Progenitor cell of endocrine pancreas (in vitro differentiated cells): ENCODE measurements at regions not wholly inside any gene's neighbourhood (a gene's known extent, or its start where the extent isn't known, plus 50 kb on each side); places are given as distances from the start of the nearest gene placed in this dataset.
"Not testable (repeated sequence)": the region's sequence is repeated elsewhere in the genome, so short reads cannot be mapped to it uniquely, and the experiment has no call there.

ENCODE experiments used
- DNase-seq: peaks from one replicate; pipeline ENCODE4 v3.0.0; 2021; ENCODE audit warnings: low spot score; ENCODE audit not compliant: unreplicated experiment
- H3K27ac Mint-ChIP-seq: 2 replicates; pipeline ENCODE4 v1.8.0; 2021; ENCODE audit warnings: mild to moderate bottlenecking, moderate library complexity, mixed read lengths
- H3K27me3 Mint-ChIP-seq: 2 replicates; pipeline ENCODE4 v1.8.0; 2021; ENCODE audit warnings: mixed read lengths
- H3K36me3 Mint-ChIP-seq: 2 replicates; pipeline ENCODE4 v1.8.0; 2022; ENCODE audit warnings: mixed read lengths; ENCODE audit not compliant: insufficient read depth
- H3K4me1 Mint-ChIP-seq: 2 replicates; pipeline ENCODE4 v1.8.0; 2021; ENCODE audit warnings: low read depth, mixed read lengths
- H3K4me3 Mint-ChIP-seq: 2 replicates; pipeline ENCODE4 v1.8.0; 2021; ENCODE audit warnings: low read depth, mild to moderate bottlenecking, moderate library complexity, mixed read lengths
- H3K9me3 Mint-ChIP-seq: 2 replicates; pipeline ENCODE4 v1.8.0; 2021; ENCODE audit warnings: low read depth, mixed read lengths
- TF ChIP-seq, protein P1 (sequence below): fragments of 200-600 bp; sonication (generic); IDR thresholded peaks from one replicate; pipeline ENCODE4 v1.5.0; 2021; ENCODE audit warnings: antibody characterized with exemption, mild to moderate bottlenecking; ENCODE audit not compliant: unreplicated experiment

DNA sequence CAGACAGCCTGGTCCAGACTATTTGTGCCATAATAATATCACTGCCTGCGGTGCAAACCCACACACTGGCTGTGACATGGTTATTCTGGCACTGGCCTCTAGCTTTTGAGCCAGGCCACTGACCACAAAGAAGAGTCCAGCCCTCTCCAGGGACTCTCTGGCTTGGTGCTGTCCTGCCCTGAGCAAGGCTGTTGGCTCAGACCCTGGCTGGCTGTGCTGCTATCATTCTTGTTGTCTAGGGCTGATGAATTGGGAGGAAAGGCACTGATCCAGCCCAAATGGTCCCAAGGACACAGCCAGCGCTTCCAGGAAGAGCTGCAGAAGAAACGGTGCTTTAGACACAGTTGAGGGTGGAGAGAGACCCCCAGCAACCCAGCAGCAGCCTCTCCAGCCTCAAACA lies 80.8 kb downstream of the TMEM130 start:
- no peak for DNase-seq
- H3K4me1 Mint-ChIP-seq: no peaks in the 10 kb centered on the region
- no peaks in the 10 kb centered on the region for H3K36me3 Mint-ChIP-seq
- no peaks in the 10 kb centered on the region for H3K9me3 Mint-ChIP-seq
- TF ChIP-seq, protein P1, sequence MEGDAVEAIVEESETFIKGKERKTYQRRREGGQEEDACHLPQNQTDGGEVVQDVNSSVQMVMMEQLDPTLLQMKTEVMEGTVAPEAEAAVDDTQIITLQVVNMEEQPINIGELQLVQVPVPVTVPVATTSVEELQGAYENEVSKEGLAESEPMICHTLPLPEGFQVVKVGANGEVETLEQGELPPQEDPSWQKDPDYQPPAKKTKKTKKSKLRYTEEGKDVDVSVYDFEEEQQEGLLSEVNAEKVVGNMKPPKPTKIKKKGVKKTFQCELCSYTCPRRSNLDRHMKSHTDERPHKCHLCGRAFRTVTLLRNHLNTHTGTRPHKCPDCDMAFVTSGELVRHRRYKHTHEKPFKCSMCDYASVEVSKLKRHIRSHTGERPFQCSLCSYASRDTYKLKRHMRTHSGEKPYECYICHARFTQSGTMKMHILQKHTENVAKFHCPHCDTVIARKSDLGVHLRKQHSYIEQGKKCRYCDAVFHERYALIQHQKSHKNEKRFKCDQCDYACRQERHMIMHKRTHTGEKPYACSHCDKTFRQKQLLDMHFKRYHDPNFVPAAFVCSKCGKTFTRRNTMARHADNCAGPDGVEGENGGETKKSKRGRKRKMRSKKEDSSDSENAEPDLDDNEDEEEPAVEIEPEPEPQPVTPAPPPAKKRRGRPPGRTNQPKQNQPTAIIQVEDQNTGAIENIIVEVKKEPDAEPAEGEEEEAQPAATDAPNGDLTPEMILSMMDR: no peak
- H3K27ac Mint-ChIP-seq: no peak overlapping the region
- no peak overlapping the region for H3K4me3 Mint-ChIP-seq
- H3K27me3 Mint-ChIP-seq: peaks cover 9% of the 10 kb centered on the region

DNA sequence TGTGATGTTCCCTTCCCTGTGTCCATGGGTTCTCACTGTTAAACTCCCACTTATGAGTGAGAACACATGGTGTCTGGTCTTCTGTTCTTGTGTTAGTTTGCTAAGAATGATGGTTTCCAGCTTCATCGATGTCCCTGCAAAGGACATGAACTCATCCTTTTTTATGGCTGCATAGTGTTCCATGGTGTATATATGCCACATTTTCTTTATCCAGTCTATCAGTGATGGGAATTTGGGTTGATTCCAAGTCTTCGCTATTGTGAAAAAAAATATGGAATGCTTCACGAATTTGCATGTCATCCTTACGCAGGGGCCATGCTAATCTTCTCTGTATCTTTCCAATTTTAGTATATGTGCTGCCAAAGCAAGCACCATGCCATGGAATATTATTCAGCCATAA lies 75.4 kb downstream of the TMEM130 start:
- H3K36me3 Mint-ChIP-seq, H3K27me3 Mint-ChIP-seq, H3K27ac Mint-ChIP-seq, H3K4me1 Mint-ChIP-seq, H3K9me3 Mint-ChIP-seq, H3K4me3 Mint-ChIP-seq, DNase-seq: not testable (repeated sequence)

DNA sequence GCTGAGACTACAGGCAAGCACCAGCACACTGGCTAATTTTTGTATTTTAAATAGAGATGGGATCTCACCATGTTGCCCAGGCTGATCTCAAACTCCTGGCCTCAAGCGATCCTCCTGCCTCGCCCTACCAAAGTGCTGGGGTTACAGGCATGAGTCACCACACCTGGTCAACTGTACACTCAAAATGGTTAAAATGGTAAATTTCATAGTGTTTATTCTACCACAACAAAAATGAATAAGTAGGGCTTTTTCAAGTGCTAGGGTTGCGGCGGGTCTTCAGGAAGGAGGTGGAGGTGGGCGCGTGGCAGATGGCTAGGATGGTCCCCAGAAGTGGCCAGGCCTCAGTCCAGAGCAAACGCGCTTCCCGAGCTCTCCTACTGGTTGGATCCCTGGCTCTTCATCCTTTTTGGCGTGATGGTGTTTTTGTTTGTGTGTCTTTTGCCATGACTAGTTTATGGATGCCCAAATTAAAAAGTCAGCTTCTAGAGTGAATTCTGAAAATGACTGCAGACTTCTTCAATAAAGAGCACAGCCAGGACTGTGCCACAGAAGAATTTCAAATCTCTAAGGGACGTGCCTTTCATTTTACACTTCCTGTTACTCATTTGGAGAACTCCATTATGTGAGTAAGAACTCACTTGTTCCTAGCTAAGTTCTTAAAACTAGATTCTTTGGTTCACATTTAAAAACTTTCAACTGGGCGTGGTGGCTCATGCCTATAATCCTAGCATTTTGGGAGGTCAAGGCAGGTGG lies 73.9 kb downstream of the TMEM130 start:
- H3K36me3 Mint-ChIP-seq: no peaks in the 10 kb centered on the region
- no peak overlapping the region for H3K4me3 Mint-ChIP-seq
- no peak for DNase-seq
- TF ChIP-seq, protein P1: no peak
- no peaks in the 10 kb centered on the region for H3K4me1 Mint-ChIP-seq
- H3K9me3 Mint-ChIP-seq: peaks cover 1% of the 10 kb centered on the region
- no peaks in the 10 kb centered on the region for H3K27me3 Mint-ChIP-seq
- no peak overlapping the region for H3K27ac Mint-ChIP-seq
